ENCODE measurements at regions not wholly inside any gene's neighbourhood (a gene's known extent, or its start where the extent isn't known, plus 50 kb on each side); places are given as distances from the start of the nearest gene placed in this dataset.

DNA sequence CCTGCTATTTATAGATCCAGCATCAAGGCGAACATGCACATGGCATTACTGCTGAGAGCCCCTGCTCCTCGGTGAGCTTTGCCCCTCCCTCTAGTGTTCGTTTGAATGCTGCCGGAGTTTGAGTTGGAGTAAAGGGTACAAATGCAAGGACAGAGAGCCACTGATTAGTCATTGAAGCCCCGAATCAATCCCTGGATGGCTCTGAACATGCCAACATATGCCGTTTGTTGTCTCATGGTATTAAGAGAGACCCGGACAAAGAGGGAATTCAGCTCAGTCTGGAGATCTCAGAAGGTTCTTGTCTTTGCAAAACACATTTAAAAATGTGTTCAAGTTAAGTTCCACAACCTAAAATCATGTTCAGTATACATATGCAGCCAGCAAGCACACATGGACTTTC is 789.2 kb upstream of the NR2F2 start:
- DNase-seq, result no peak

DNA sequence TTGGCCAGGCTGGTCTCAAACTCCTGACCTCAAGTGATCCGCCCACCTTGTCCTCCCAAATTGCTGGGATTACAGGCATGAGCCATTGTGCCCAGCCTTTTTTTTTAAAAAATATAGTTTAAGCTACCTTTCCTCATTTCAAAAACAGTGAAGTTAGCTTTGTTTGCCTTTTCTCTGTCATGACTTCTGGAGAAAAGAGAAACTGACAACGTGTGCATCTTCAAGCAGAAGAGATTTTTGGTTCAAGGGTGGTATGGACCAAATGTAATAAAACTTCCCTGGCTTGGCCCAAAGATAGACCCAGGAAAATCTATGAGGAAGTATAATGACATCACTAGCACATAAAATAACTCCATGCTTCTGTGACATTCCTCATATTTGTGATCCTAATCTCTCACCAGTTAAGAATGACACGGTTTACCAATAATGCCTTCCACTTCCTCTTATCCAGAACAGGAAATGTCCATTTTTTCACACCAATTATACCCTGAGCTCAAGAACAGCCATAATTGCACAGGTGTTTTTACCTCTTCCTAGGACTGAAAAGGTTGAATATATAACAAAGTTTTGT is 781.2 kb upstream of the NR2F2 start:
- DNase-seq, result no peak

DNA sequence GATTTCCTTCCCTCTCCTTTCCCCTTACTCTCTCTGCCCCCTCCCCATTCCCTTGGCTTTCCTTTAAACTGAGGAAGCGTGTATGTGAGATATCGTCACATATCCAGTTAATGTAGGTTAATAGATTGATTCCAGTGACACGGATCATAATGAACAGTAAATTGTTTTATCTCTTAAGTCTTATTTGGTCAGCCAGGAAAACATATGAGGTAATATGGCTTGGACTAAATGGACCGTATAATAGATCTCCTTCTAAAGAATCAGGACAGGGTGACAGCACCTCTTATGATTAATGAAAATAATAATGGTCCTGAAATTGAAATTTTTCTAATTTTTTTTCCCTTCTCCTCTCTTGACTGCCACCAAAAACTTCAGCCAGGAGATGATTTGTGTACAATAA is 779.8 kb upstream of the NR2F2 start:
- no peak for DNase-seq

DNA sequence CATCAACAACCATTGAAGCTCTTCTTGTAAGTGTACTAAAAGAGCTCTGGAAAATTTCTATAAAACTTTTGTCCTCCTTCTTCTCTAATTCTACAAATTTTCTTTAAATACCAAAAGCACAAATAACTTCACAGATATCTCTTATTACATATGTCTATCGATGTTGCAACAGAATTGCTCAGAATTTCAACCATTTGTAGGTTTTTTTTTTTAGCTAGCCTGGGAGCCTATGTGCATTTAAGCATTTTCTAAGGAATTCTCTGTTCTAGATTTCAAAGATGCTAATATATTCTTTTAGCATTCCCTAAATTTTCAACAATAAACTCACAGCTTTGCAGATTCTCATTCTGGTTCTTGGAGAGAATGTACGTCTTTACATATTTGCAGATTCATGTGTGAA is 774.3 kb upstream of the NR2F2 start:
- no peak for DNase-seq

DNA sequence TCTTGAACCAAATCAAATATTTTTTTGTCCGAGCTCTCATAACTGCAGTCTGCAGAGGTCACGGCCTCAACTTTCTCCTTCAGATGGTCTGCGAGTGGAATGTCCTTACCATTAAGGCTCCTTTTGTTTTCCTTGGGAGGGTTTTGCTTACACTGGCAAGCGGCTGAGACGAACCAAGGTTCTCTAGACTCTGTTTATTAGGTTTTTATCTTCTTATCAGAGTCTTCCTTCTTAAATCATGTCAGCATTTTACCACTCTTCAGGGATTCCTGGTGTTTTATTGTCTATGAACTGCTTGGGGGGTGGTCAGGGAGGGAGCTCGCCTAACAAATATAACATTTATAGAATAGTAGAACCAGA is 773.7 kb upstream of the NR2F2 start:
- DNase-seq, result no peak

DNA sequence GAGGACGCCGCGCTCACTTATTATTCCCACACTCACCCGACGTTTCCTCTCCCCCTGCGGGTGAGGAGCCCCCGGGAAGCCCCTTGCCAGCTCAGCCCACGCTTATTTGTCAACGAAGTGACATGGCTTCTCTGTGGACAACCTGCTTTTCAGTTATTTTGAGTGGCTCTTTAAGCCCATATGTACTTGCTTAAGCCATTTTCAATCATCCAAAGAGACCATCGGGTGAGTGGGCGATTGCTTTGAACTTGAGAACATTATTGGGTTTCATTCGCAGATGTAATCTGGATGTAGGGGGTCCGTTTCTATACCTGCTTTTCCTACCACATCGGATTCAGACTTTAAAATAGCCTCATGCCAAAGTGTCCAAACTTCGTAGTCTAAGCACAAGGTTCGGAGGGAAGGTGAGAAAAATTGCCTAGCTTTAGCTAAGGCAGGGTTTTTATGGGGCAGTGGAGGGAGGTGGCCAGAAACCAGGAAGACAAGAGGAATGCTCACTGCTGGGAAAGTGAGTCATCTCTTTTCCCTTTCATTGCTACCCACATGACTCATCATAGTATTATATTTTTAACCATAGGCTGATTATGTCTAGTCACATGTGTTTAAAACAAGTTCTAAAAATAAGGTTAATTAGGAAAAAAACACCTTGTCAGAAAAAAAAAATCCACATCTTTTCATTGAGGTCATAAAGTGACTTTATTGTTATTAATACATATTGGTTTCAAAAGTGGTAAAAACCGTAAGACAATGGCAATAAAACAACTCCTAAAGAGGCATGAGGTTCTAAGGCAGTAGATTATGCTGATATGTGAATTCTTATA is 773.1 kb upstream of the NR2F2 start:
- DNase-seq, result no peak

DNA sequence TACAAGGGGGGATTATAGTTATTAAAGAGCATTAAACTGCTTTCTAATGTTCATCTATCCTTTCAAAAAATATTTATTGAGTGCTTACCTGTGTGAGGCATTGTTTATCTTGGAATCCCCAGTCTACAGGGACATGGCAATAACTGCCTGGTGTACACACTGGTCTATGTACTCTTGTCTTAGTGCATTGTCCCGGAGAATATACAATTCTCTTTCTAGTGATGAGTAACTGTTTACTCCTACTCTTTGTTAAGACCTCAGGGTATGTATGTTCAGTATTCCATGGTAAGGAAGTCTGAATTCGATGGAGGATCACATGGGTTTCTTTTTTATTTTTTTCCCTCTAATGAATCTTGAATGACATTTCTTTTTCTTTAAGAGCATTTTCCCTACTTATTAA is 772.4 kb upstream of the NR2F2 start:
- no peak for DNase-seq

DNA sequence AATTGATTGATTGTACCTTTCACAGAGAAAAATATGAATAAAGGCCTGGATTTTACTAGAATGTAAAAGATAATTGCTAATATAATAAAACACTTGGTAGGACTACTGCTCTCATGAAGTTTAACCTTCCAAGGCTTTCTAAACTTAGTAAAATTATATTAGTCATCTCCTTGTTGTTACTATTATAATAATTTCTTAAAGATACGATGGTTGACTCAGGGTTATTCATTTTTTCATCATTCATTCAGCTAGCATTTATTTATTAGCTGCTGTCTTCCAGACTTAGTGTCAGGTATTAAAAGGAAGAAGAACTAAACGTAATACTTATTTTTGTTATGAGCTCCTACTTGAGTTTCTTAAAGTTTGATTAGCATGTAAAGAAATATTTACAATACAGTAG is 771.6 kb upstream of the NR2F2 start:
- no peak for DNase-seq

DNA sequence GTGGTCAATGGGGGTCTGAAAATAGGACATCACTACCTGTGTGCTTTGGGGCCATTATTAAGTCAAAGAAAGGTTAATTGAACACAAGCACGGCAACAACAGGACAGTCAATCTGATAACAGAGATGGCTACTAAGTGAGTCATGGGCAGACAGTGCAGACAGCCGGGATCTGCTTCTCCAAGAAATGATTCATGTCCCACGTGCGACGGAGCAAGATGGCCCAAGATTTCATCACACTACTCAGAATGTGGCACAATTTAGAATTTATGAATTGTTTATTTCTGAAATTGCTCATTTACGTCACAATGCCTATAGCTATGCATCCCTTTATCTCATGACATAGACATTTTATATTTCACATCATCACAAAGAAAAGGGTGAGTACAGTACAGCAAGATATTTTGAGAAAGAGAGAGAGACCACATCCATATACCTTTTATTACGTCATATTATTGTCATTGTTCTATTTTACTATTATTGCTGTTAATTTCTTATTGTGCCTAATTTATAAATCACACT is 770.6 kb upstream of the NR2F2 start:
- no peak for DNase-seq

DNA sequence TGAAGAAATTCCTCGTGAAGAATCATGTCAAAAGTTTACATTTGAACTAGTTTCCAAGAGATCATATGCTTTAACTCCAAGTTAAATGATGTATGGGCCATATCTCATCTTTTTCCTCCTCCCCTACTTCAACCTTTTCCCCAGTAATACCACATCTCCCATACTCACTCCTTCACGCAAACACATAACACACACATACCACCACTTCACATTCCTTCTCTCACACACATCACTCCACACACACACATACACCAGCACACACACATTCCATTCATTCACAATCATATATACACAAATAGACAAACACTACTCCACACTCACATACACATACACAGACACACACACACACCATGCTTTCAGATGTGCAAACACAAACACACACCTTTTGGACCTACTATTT is 769.0 kb upstream of the NR2F2 start:
- DNase-seq, result no peak

DNA sequence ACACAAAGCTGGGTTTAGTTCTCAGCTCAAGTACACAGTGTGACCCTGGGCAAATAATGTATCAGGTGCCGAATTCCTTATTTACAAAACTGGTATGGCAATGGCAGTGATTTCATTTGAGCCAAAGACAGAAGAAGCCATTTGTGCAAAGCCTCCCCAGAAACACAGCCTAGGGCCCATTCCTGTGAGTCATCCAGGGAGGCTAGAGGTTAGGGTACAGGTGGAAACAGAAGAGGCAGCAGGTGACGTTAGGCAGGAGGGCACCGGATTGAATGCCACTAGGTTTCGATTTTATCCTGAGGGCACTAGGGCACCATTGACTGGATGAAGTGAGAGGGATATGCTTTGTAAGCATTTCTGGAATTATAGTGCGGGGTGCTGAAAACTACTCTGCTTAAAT is 766.9 kb upstream of the NR2F2 start:
- no peak for DNase-seq

DNA sequence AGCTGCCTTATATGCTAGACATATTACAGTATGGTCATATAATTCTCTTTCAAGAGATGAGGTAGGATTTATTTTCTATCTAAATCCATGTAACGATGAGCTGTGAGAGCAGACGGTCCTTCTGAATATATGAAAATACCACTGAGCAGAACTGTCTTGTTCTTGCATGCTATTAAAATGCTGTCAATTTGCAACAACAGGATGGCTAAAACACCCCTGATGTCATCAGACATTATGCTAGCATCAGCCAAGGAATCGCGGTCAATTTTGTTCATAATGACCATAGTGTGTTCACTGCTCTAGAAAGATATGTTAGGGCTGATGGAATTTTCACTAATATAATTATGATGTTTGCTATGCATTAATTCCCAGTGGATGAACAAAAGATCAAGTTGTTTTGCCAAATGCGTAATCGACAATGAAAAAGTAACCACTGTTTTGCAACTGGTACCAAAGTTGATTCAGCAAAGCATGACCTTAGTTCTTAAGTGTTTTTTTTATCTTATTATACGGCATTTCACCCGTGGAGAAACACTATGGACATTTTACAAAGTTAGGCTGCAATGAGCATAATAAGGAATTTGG is 765.4 kb upstream of the NR2F2 start:
- DNase-seq, result no peak

DNA sequence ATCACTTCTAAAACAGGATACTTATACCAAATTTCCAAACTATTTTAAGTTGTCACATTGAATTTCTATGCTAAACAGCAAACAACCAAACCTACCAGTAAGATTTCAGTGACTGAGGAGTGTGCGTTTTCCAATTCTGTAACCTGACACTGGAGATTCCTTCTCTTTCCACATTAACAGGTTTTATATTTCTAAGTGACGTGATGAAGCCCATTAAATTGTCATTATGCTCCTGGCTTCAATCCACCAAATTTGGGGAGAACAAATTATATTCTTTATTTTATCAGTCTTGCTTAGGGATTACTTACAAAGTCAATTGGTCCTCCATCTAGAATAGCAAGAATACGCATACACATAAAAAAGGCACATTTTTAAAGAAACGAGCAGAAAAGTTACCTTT is 764.8 kb upstream of the NR2F2 start:
- DNase-seq, result no peak

DNA sequence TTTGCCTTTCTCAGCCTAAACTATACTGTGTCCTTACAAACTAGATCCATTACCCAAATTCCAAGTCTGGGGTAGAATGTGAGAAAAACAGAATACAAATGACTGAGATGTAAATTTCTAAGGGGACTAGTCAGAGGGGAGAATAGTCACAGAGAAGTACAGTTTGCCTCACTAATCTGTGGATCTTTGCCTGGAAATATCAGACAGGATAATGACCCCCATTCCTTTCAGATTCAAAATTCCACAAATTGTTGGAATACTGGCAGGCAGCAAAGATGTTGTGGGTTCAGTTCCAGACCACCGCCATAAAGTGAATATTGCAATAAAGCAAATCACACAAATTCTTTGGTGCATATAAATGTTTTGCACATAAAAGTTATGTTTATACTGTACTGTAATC is 762.8 kb upstream of the NR2F2 start:
- DNase-seq, result no peak

DNA sequence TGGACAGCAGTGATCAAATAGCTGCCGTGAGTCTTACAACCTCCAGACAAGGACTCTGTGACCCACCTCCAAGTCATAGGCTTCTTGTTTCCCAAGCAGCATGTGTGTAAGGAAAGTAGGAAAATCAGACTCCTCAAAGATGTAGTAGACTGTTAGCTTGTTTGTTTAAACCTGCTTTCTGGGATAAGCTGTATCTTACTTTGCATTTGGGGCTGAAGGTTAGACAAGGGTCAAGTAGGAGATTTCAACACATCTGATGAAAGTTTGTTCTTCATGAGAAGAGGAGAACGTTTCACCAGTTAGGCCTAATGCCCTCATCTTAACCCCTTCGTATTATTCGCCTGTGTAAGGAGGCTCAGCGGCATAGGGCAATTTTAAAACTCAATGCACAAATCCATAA is 756.4 kb upstream of the NR2F2 start:
- DNase-seq, result no peak

DNA sequence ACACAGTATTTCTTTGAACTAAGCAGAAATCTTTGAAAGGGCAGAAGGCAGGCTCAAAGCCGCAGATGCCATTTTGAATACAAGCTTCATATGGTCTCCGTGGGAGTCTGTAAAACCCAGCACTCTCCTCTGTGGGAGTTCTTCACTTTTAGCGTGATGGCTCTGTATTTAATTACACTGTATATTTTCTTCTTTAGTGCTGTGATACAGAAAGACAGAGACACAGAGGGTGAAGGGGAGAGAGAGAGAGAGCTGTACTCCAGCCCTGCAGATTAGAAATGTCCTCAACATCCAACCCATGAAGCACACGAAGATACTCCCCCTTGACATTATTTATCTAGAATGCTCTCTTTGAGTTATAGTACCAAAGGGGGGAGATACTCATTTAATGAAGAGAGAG is 752.6 kb upstream of the NR2F2 start:
- DNase-seq, result no peak

DNA sequence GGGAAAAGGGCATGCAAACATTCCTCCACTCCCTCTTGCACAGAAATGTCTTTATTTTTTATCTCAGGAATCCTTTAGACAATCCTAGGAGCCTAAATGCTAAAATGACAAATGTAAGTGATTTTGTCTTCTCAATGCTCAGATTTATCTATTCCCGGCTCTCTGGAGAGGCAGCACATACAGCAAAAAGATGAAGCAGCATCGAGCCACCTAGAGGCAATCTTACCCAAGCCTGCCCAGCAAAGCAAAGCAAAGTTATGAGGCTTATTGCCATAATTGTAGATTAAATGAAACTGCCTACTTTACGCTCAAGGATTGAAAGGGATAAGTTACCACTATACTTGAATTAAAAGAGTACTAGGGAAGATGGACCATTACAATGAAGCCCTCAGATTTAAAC is 750.4 kb upstream of the NR2F2 start:
- DNase-seq, result no peak

DNA sequence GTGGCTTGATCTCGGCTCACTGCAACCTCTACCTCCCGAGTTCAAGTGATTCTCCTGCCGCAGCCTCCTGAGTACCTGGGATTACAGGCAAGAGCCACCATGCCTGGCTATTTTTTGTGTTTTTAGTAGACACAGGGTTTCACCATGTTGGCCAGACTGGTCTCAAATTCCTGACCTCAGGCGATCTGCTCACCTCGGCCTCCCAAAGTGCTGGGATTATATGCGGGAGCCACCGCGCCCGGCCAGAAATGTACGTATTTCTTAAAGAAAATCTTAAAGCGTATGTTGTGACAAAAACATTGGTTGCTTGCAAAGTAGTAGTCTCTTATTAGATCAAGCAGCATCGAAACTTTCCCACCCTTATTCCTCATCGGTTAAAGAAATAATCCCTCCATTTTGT is 748.9 kb upstream of the NR2F2 start:
- DNase-seq, result no peak

DNA sequence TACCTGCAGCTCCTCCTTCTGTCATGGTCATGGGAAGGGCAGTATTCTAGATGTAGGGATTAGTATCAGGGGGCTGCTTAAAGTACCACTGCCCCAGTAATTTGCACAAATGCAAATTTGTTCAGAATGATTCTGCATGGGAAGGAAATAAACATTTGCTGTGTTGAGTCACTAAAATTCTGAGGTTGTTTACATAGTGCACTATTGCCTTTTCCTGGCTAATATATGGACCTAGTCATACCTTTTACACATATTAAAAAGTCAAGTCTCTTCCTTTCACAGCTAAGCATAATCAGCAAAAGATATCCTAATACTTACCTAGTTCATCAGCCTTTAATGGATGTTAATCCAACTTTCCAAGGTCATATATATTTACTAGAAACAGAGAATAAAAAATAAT is 746.4 kb upstream of the NR2F2 start:
- DNase-seq, result no peak

DNA sequence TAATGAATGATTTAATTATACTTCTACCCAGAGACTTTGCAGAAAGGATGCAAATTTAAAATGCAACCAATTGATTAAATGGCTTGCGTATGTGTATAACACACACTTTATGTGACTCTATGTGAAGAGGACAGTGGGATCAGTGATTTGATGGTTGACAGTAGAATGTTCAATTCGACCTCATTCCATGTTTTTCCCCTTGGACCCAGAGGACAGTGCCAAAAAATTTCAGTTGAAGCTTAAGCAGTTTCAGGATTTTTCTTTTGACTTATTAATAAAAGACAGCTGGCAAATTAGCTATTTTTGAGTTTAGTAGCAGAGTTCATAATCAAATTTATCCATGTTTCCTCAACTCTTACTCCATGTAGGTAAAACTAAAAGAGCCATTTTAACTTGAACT is 742.4 kb upstream of the NR2F2 start:
- DNase-seq, result no peak

DNA sequence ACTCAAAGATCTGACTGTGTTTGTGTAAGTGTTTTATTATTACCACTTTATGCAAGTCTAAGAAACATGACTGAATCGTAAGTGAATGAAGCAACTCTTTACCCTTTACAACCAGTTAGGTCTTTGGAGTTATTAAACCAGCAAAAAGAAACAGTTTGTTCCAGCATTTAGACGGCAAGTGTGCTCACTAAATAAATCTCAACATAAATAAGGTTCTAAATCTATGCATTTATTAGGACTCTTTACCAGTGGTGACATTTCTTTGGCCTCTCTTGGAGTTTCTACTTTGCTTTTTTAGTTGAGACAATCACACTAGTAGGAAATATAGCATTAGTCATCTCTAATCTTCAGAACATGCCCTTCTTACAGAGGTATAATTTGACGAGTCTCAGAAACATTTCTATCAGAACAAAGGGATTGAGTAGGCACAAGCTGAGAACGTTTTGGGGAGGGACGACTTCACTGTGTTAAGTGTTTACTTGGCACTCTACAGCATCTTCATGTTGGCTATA is 739.9 kb upstream of the NR2F2 start:
- no peak for DNase-seq

DNA sequence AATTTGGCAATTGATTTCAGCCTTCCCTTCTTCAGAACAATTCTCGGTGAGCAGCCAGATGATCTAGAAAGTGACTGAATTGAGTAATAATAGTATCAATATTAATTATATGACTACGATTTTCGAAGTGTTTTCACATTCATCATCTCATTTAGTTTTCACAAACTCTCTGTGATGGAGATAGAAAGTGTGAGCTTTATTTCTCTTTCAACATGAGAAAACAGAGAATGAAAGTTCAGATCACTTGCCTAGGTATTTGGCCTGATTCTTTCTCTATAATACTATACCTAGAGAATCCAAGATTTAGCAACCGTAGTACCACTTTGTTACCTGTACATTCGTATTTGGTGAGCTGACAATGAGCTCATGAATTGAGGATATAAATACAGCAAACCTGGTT is 739.2 kb upstream of the NR2F2 start:
- DNase-seq, result no peak

DNA sequence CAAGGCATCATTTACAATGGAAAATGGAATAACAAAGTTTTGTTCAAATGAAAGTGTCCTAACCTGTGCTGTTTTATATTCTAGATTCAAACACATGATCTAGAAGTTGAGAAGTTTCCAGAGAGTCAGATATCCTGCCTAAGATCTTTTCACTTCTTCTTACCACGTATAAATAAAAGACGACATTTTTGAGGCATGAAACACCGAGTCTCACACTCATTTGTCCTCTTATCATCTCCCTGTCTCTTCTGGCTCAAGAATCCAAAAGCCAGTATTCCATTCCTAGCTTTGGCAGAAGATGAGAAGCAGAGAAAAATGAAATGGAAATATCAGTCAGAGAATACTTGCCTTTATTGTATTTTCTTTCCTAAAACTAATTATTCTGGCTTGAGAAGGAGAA is 738.6 kb upstream of the NR2F2 start:
- no peak for DNase-seq

DNA sequence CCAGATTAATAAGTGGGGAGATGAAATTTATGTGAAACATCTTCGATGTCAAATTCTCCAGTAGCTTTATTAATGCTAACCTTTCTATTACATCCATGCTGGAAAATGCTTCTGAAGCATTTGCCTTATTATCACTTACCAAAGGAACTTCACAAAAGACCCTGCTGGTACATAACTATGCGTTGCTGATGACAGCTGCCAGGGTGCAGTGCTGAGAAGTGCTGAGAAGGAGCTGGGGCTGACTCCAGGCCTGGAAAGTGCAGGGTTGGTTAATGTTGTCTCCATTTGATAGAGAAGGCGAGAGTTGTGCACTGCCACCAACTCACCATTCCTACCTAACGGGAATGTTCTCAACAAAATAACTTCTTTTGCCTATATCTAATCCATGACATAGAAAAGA is 736.0 kb upstream of the NR2F2 start:
- no peak for DNase-seq

Measured in NCI-H1092 treated with DMSO at 0.1 percent for 48 hours (cell line).